Neural cell (in vitro differentiated cells): ENCODE measurements at regions not wholly inside any gene's neighbourhood (a gene's known extent, or its start where the extent isn't known, plus 50 kb on each side); places are given as distances from the start of the nearest gene placed in this dataset.

Experiments
- H2AFZ ChIP-seq: fragments of 200-600, 300-800 bp; sonication (generic), shearing (Covaris generic); 2 replicates; pipeline ENCODE4 v1.6.0; 2014; ENCODE audit warnings: low read depth, mild to moderate bottlenecking, antibody characterized with exemption, low read length, moderate library complexity
- H3F3A ChIP-seq: fragments of 200-600 bp; shearing (Covaris generic); 2 replicates; pipeline ENCODE4 v1.6.1; 2016; ENCODE audit warnings: mild to moderate bottlenecking, moderate library complexity, mixed read lengths, antibody characterized with exemption, low read length; ENCODE audit not compliant: insufficient read depth, poor library complexity, severe bottlenecking
- H3K27ac ChIP-seq: fragments of 200-600, 300-800 bp; sonication (generic), shearing (Covaris generic); 2 replicates; pipeline ENCODE4 v1.5.1; 2014; ENCODE audit warnings: mild to moderate bottlenecking, low read length, moderate library complexity
- H3K27me3 ChIP-seq: fragments of 300-800, 200-600 bp; sonication (generic), shearing (Covaris generic); 2 replicates; pipeline ENCODE4 v1.6.0; 2014; ENCODE audit warnings: mild to moderate bottlenecking, low read depth, low read length, moderate library complexity; ENCODE audit not compliant: insufficient read depth
- H3K36me3 ChIP-seq: fragments of 300-800, 200-600 bp; sonication (generic), shearing (Covaris generic); 2 replicates; pipeline ENCODE4 v1.5.1; 2014; ENCODE audit warnings: mild to moderate bottlenecking, antibody characterized with exemption, low read length, moderate library complexity; ENCODE audit not compliant: insufficient read depth
- H3K4me2 ChIP-seq: fragments of 300-800, 200-600 bp; sonication (generic), shearing (Covaris generic); 2 replicates; pipeline ENCODE4 v1.6.0; 2014; ENCODE audit warnings: mild to moderate bottlenecking, low read length
- H3K4me3 ChIP-seq: fragments of 300-800, 200-600 bp; sonication (generic), shearing (Covaris generic); 2 replicates; pipeline ENCODE4 v1.5.1; 2014; ENCODE audit warnings: mild to moderate bottlenecking, low read length, moderate library complexity
- H3K79me2 ChIP-seq: fragments of 200-600 bp; shearing (Covaris generic); replicated peaks from 2 replicates; pipeline ENCODE4 v1.6.0; 2014; ENCODE audit warnings: mild to moderate bottlenecking, low read length, moderate library complexity; ENCODE audit not compliant: insufficient read depth
- H3K9ac ChIP-seq: fragments of 300-800, 200-600 bp; sonication (generic), shearing (Covaris generic); 2 replicates; pipeline ENCODE4 v1.6.1; 2016; ENCODE audit warnings: mild to moderate bottlenecking, low read length, mixed read lengths
- H3K9me2 ChIP-seq: fragments of 200-600 bp; shearing (Covaris generic); 2 replicates; pipeline ENCODE4 v1.6.1; 2016; ENCODE audit warnings: mild to moderate bottlenecking, low read length, mixed read lengths; ENCODE audit not compliant: insufficient read depth
- H3K9me3 ChIP-seq: fragments of 200-600, 300-800 bp; sonication (generic), shearing (Covaris generic); 2 replicates; pipeline ENCODE4 v1.6.1; 2016; ENCODE audit warnings: mild to moderate bottlenecking, mixed run types, low read length, moderate library complexity, mixed read lengths
- H4K20me1 ChIP-seq: fragments of 200-600 bp; shearing (Covaris generic); 2 replicates; pipeline ENCODE4 v1.6.1; 2016; ENCODE audit warnings: mild to moderate bottlenecking, mixed run types; ENCODE audit not compliant: insufficient read depth
- CTCF ChIP-seq: fragments of 450-650 bp; IDR thresholded peaks from 2 replicates; pipeline ENCODE4 v1.5.1; 2014; ENCODE audit warnings: antibody characterized with exemption, mild to moderate bottlenecking, moderate library complexity; ENCODE audit not compliant: poor library complexity, severe bottlenecking
- EP300 ChIP-seq: fragments of 450-650 bp; conservative IDR thresholded peaks from 2 replicates; pipeline ENCODE4 v1.6.1; 2014; ENCODE audit warnings: antibody characterized with exemption, mild to moderate bottlenecking, moderate library complexity; ENCODE audit not compliant: poor library complexity, severe bottlenecking
- EZH2 ChIP-seq: fragments of 200-600, 300-800 bp; shearing (Covaris generic), sonication (generic); IDR thresholded peaks from 2 replicates; pipeline ENCODE4 v1.6.1; 2014; ENCODE audit warnings: antibody characterized with exemption, low read length, borderline replicate concordance, mild to moderate bottlenecking; ENCODE audit not compliant: insufficient read depth, poor library complexity, severe bottlenecking
- MXI1 ChIP-seq: fragments of 450-650 bp; conservative IDR thresholded peaks from 2 replicates; pipeline ENCODE4 v1.6.1; 2014; ENCODE audit warnings: antibody characterized with exemption, mild to moderate bottlenecking; ENCODE audit not compliant: poor library complexity, severe bottlenecking
- POLR2AphosphoS5 ChIP-seq: IDR thresholded peaks from 2 replicates; pipeline ENCODE4 v1.6.1; 2012
- RAD21 ChIP-seq: fragments of 450-650 bp; conservative IDR thresholded peaks from 2 replicates; pipeline ENCODE4 v1.6.1; 2014; ENCODE audit warnings: antibody characterized with exemption, mild to moderate bottlenecking, moderate library complexity
- REST ChIP-seq: IDR thresholded peaks from 2 replicates; pipeline ENCODE4 v1.6.1; 2012; ENCODE audit warnings: borderline replicate concordance
- SMC3 ChIP-seq: fragments of 450-650 bp; conservative IDR thresholded peaks from 2 replicates; pipeline ENCODE4 v1.6.1; 2014; ENCODE audit warnings: antibody characterized with exemption, mild to moderate bottlenecking, moderate library complexity; ENCODE audit not compliant: poor library complexity
- TAF1 ChIP-seq: IDR thresholded peaks from 2 replicates; pipeline ENCODE4 v1.6.1; 2012; ENCODE audit warnings: low read depth

DNA sequence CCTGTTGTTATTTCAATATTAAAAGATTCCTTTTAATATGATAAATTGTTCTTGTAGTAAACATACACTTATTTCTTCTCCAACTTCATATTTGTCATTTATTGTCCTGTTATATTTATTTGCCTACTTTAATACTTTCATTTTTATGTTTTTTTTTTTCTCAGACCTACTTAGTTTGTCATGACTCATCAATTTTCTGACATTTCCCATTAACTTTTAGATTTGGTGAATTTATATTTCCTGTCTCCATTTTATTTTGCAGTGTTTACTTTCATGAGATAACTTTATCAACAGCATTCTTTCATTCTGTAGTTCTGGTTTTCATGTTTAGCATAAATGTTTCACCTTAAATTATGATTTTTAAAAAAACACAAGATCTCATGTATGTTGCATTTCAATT is 788.7 kb downstream of the EFNA5 start:
- Histone ChIP-seq H4K20me1 (no peaks in the 10 kb centered on the region), H3K79me2 (no peaks in the 10 kb centered on the region), H3K9me2 (no peaks in the 10 kb centered on the region), H3K4me2 (no peak overlapping the region), H3K9me3 (no peaks in the 10 kb centered on the region), H3K9ac (no peak overlapping the region), H2AFZ (no peak overlapping the region), H3K36me3 (no peaks in the 10 kb centered on the region), H3K27ac (no peak overlapping the region), H3K4me3 (no peak overlapping the region), H3F3A (no peaks in the 10 kb centered on the region), H3K27me3 (no peaks in the 10 kb centered on the region)
- TF ChIP-seq CTCF (no peak), TAF1 (no peak)

DNA sequence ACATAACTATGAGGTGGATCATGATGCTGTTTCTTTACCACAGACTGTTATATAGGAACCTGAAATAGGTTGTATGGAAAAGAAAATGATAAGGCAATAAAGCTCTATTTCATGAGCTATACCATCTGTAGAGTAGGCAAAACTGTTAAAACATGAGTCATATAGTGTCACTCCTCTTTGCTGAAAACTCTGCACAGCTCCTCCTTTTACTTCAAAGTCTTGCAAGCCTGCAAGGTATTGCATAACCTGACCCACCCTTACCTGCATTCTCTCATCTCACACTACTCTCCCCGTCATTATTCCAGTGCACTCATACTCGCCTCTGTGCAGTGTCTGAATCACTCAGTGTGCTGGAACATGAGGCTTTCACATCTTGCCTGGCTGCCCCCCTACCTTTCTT is 790.1 kb downstream of the EFNA5 start:
- Histone ChIP-seq H3K9me2 (no peaks in the 10 kb centered on the region), H3K27me3 (no peaks in the 10 kb centered on the region), H4K20me1 (no peaks in the 10 kb centered on the region), H3K9ac (no peak overlapping the region), H3K4me2 (no peak overlapping the region), H2AFZ (no peak overlapping the region), H3K4me3 (no peak overlapping the region), H3K27ac (no peak overlapping the region), H3K36me3 (no peaks in the 10 kb centered on the region), H3K9me3 (peaks cover 7% of the 10 kb centered on the region), H3K79me2 (no peaks in the 10 kb centered on the region), H3F3A (no peaks in the 10 kb centered on the region)
- no peak for TF ChIP-seq TAF1
- TF ChIP-seq MXI1, result no peak
- no peak for TF ChIP-seq EP300

- Histone ChIP-seq H3K27ac (no peak overlapping the region), H3K36me3 (no peaks in the 10 kb centered on the region), H3F3A (no peaks in the 10 kb centered on the region), H3K79me2 (no peaks in the 10 kb centered on the region), H4K20me1 (no peaks in the 10 kb centered on the region), H3K27me3 (no peaks in the 10 kb centered on the region), H3K4me2 (no peak overlapping the region), H3K4me3 (no peak overlapping the region), H3K9me2 (no peaks in the 10 kb centered on the region), H3K9me3 (peaks cover 7% of the 10 kb centered on the region), H3K9ac (no peak overlapping the region), H2AFZ (no peak overlapping the region)
- TF ChIP-seq REST (no peak), EZH2 (no peak), SMC3 (no peak), POLR2AphosphoS5 (no peak), CTCF (no peak), MXI1 (no peak), RAD21 (no peak), EP300 (no peak), TAF1 (no peak)
These were observed 792.9 kb downstream of the EFNA5 start for GRCh38 chr5:106877881-106878280.
